ENCODE measurements at regions not wholly inside any gene's neighbourhood (a gene's known extent, or its start where the extent isn't known, plus 50 kb on each side); places are given as distances from the start of the nearest gene placed in this dataset.
"Not testable (repeated sequence)": the region's sequence is repeated elsewhere in the genome, so short reads cannot be mapped to it uniquely, and the experiment has no call there.

DNA sequence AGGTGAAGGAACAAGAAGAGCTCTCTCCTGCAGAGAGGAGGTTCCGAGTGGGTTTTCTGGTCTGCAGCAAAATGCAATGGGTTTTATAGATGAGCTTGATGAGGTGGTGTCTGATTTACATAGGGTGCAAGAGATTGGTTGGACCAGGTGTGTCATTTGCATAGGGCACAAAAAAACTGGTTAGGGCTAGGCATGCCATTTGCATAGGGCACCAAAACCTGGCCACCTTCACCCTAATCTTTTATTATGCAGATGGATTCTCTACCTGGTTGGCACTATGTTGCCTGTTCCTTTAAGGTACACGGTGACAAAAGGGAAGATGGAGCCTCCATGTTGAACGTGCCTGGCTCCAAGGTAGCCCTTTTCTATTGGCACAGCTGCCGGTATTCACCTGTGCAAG is 94.5 kb upstream of the PRKX start:
- no peak for DNase-seq (ENCODE audit: low read depth in 3 of 3, low spot score in 1 of 3)

DNA sequence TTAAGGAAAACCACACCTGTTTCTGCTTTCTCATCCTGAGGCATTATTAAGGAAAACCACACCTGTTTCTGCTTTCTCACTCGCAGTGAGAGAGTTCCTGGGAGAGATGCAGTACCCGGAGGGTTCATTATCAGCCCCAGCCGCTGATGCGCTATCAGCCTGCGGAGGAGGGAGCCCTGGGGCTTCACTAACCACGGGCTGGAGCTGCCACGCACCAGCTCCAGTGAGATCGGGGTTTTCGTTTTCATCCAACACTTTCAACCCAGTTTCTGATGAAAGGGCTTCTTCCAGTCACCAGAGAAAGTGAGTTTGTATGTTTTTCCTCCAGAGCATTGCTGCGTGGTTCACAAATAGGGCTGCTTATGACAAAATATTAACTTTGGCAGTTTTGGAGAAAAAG is 93.2 kb upstream of the PRKX start:
- no peak for DNase-seq (ENCODE audit: low read depth in 3 of 3, low spot score in 1 of 3)

DNA sequence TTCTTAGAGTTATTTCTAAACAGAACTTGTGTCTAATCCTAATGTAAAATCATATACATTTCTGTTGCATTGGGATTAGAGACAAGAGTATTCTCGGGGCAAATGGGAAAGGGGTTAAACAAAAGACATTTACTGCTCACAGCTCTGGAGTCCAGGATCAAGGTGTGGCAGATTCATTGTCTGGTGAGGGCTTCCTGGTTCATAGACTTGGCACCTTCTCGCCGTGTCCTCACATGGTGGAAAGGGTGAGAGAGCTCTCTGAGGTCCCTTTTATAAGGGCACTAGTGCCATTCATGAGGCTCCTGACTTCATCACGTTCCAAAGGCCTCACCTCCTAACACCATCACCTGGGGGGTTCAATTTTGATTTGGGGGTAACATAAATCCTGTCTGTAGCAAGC is 90.3 kb upstream of the PRKX start:
- DNase-seq (ENCODE audit: low read depth in 3 of 3, low spot score in 1 of 3) = no peak

DNA sequence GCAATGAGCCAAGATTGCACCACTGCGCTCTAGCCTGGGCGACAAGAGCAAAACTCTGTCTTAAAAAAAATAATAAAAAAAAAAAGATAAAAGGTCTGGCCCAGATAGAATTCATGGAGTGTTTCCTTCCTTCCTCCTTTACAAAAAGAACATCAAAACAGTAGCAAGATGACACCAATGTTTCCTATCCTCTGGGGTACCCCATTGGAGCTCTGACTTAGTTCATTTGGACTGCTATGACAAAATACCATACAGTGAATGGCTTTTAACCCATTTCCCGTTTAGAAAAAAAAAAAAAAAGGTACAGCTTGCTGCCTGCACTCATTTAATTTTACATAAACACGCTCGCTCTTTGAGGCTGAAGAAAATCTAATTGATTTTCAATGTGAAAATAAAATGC is 89.9 kb upstream of the PRKX start:
- DNase-seq (ENCODE audit: low read depth in 3 of 3, low spot score in 1 of 3) = no peak

DNA sequence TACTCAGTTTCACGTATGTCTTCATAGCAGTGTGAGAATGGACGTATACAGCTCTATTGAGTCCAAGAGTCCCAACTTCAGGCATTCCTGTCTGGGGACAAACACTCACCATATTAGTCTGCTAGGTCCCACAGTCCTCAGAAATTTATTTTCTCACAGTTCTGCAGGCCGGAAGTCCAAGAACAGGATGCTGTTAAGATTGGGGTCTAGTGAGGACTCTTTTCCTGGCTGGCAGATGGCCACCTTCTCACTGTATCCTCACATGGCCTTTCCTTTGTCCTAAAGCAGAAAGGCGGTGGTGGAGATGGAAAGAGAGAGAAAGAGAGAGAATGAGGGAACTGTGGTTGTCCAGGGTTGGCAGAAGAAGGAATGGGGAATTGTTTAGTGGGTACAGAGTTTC is 82.0 kb upstream of the PRKX start:
- not testable (repeated sequence) for DNase-seq (ENCODE audit: low read depth in 3 of 3, low spot score in 1 of 3)

DNA sequence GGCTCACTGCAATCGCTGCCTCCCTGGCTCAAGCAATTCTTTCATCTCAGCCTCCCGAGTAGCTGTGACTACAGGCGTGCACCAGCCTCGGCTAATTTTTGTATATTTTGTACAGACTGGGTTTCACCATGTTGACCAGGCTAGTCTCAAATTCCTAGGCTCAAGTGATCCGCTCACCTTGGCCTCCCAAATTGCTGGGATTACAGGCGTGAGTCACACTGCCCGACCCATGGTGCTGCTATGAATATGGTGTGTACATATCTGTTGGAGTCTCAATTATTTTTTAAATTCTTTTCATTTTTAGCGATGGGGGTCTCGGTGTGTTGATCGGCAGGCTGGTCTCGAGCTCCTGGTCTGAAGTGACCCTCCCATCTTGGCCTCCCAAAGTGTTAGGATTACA is 78.0 kb upstream of the PRKX start:
- no peak for DNase-seq (ENCODE audit: low read depth in 3 of 3, low spot score in 1 of 3)

DNA sequence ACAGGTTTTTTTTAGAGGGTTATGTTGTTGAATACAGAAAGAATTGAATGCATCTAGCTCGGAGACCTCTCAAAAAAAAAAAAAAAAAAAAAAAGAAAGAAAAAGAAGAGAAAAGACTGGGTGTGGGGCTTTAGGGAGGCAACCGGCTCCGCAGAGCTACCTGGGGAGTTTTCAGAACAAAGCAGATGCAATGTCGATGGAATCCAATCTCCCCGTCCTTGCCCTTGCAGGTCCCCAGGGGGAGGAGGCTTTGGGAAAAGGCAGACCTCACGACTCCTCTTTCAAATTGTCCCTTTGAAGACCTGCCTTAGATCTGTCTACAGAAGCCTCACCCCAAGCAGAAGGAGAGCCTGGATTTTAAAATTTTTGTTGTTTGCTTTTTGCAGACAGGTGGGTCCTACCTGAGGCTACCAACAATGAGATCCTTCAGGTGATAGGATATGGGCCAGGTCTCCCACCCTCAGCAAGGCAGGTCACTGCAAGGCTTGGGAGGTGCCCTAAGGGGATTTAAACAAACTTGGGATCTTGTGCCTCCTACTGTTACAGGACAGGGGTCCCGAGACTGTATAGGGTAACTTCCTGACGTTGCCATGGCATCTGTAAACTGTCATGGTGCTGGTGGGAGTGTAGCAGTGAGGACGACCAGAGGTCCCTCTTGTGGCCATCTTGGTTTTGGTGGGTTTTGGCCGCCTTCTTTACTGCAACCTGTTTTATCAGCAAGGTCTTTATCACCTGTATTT is 75.2 kb upstream of the PRKX start:
- DNase-seq (ENCODE audit: low read depth in 3 of 3, low spot score in 1 of 3) = no peak

DNA sequence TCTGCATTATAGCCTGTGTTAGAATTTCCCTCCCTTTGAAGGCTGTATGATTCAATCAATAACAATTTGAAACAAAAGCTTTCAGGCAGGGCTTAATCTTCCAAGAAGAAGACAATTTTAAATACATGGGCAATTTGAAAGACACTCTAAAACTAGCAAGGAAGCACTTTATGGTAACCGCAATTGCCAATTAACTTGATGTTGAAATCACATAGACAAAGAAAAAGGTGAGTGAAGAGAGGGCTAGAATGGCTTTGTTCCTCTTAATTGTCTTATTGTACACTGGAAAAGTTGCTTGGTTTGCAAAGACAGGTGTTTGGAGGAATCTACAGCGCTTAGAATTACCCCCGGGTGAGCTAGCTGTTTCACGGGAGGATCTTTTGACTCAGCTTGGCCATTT is 74.4 kb upstream of the PRKX start:
- no peak for DNase-seq (ENCODE audit: low read depth in 3 of 3, low spot score in 1 of 3)

DNA sequence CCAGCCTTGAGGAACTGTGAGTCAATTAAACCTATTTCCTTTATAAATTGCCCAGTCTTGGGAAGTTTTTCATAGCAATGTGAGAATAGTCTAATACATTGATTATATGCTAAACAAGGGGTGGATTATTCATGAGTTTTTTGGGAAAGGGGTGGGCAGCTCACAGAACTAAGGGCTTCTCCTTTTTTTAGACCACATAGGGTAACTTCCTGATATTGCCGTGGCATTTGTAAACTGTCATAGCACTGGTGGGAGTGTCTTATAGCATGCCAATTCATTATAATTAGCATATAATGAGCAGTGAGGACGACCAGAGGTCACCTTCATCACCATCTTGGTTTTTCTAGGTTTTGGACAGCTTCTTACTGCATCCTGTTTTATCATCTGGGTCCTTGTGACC is 72.4 kb upstream of the PRKX start:
- DNase-seq (ENCODE audit: low read depth in 3 of 3, low spot score in 1 of 3) = not testable (repeated sequence)

DNA sequence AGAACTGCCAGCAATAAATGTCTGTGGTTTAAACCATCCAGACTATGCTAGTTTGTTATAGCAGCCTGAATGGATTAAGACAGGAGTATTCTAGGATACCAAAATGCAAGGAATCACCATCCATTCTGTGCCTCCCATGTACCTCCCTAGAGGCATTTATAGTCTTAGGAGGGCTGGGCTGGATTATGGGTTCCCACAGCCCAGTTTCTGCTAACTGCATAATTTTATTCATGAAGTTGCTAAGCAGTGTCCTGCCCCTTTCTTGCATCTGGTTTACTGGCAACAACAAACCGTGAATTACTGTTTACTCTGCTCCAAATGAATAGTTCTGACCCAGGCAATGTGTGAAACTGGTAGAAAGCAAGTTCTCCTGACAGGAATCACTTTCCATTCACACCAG is 67.1 kb upstream of the PRKX start:
- DNase-seq (ENCODE audit: low read depth in 3 of 3, low spot score in 1 of 3) = no peak

DNA sequence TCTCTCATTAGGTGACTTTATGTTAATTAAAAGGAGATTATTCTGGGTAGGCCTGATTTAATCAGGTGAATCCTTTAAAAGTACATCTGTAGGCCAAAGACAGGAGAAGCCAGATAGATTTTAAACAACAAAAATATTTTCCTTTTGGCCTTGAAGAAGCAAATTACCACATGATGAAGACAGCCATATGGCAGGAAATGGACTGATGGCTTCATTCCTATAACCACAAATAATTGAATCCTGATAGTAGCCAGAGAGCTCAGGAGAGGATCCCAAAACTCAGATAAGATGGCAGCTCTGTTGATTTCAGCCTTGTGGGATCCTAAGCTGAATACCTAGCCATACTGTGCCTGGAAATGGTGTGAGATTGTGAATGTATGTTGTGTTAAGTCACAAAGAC is 66.1 kb upstream of the PRKX start:
- no peak for DNase-seq (ENCODE audit: low read depth in 3 of 3, low spot score in 1 of 3)

DNA sequence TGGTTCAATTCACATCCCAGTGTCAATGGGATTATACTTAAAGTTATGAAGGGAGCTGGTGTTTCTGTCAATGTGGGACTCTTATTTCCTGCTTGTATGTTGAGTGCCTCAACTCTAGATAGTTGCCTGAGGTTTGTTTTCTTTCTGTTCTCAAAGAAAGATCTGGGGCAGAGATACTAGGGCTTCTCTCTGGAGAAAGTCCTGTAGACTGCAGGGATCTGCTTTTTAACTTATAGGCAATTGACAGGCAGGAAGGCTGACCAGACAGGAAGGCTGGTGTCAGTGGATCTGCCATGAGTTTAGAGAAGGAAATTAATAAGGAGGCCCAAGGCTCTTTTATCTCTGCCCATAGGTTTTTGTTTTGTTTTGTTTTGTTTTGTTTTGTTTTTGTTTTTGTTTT is 64.0 kb upstream of the PRKX start:
- DNase-seq (ENCODE audit: low read depth in 3 of 3, low spot score in 1 of 3) = no peak

DNA sequence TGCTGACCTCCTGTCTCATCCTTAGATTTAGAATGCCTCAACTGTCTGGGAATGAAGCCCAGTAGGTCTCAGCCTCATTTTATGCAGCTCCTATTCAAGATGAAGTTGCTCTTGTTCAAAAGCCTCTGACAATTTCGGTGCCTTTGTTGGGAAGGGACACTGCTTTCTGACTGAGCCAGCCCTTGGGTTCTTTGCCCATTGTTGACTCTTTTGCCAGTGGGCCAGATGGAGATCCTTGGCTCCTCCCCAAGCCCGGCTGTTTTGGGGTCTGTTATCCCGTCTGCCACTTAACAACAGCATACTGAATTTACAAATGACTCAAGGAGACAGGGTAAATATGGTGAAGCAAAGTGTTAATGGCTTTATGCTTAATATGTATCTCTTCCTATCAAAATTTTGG is 58.3 kb upstream of the PRKX start:
- DNase-seq (ENCODE audit: low read depth in 3 of 3, low spot score in 1 of 3) = no peak

DNA sequence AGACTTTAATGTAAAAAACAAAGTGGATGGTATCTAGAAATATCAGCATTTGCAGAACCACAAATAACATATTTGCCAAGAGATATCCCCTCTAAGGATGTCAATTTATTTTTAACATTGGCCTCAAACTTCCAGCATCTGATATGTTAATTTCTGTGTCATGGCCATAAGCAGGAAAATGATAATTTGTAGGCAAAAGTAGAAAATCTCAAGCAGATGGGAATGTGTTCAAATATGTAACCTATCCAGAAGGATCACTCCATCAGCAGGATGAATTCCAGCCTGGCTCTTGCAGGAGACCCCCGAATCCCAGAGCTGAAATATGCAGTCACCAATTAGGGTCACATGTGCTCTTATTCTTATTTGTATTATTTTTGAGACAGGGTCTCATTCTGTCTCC is 55.4 kb upstream of the PRKX start:
- DNase-seq (ENCODE audit: low read depth in 3 of 3, low spot score in 1 of 3) = no peak
